Immature natural killer cell (primary cell): ENCODE measurements at regions not wholly inside any gene's neighbourhood (a gene's known extent, or its start where the extent isn't known, plus 50 kb on each side); places are given as distances from the start of the nearest gene placed in this dataset.
A peak's percentile ranks its signal among the peaks of the same experiment; 100 is the strongest.

Source experiments
- DNase-seq, 3 donors: peaks; one replicate each; pipeline ENCODE4 v3.0.0; 2022; ENCODE audit warnings: mixed read lengths in 1 of 3
- H3K27ac Mint-ChIP-seq, 6 donors: one replicate each; pipeline ENCODE4 v1.8.0; 2020; ENCODE audit warnings: mixed read lengths in 6 of 6, mild to moderate bottlenecking in 5 of 6, inconsistent platforms in 4 of 6, moderate library complexity in 3 of 6
- H3K27me3 Mint-ChIP-seq, 3 donors: one replicate each; pipeline ENCODE4 v1.8.0; 2020 to 2021; ENCODE audit warnings: low read depth in 3 of 3, mild to moderate bottlenecking in 3 of 3, mixed read lengths in 3 of 3, moderate library complexity in 3 of 3, inconsistent platforms in 1 of 3
- H3K36me3 Mint-ChIP-seq, 3 donors: one replicate each; pipeline ENCODE4 v1.8.0; 2020; ENCODE audit warnings: mixed read lengths in 3 of 3, inconsistent platforms in 2 of 3, mild to moderate bottlenecking in 2 of 3
- H3K4me1 Mint-ChIP-seq, 2 donors: one replicate each; pipeline ENCODE4 v1.8.0; 2020; ENCODE audit warnings: inconsistent platforms in 2 of 2, mild to moderate bottlenecking in 2 of 2, mixed read lengths in 2 of 2, moderate library complexity in 1 of 2
- H3K4me3 Mint-ChIP-seq, 5 donors: one replicate each; pipeline ENCODE4 v1.8.0; 2020; ENCODE audit warnings: mild to moderate bottlenecking in 5 of 5, mixed read lengths in 5 of 5, inconsistent platforms in 3 of 5, moderate library complexity in 3 of 5
- H3K9me3 Mint-ChIP-seq, 6 donors: one replicate each; pipeline ENCODE4 v1.8.0; 2020; ENCODE audit warnings: mild to moderate bottlenecking in 6 of 6, mixed read lengths in 6 of 6, inconsistent platforms in 4 of 6, moderate library complexity in 3 of 6

DNA sequence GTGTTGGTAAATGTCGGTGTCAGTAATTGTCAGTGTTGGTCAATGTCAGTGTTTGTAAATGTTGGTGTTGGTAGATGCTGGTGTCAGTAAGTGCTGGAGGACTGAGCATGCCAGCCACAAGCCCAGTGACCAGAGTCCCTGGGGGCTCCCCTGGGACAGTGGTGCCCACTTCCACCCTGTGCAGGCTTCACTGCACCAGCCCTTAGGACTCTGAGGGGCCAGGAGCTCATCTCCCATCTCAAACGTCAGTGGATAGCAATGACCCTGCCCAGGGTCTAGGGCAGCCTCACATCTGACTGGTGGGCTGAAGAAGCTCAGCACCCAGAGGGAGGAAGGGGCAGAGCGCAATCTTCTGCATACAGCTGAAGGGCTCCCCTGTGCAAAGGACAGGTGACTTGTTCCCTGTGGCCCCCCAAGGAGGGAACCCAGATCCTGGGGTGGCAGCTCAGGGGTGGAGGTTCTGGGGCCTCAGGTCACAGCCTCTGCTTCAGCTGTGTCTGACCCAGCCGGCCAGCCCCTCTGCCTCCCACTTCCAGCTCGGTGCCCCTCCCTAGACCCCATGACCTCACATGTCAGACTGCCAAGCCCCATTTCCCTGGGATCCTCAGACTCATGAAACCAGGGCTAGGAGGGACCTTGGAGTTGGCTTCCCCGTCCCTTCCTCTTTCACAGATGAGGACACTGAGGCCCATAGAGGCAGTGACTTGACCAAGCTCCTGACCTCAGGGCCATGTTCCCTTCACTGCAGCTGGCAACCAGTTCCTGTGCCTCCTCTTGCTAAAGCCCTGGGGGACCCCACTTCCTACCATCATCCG, 138.4 kb downstream of the CRYBB2 start:
- no peaks in the 10 kb centered on the region for H3K4me1 Mint-ChIP-seq
- no peak overlapping the region for H3K27ac Mint-ChIP-seq
- H3K9me3 Mint-ChIP-seq = no peaks in the 10 kb centered on the region
- H3K36me3 Mint-ChIP-seq = peaks cover 0 to 11% (median 4%) of the 10 kb centered on the region in 3 donors
- no peaks in the 10 kb centered on the region for H3K27me3 Mint-ChIP-seq
- H3K4me3 Mint-ChIP-seq = no peak overlapping the region
- DNase-seq = no peak

- no peak for DNase-seq
- H3K27ac Mint-ChIP-seq = no peak overlapping the region
- no peaks in the 10 kb centered on the region for H3K27me3 Mint-ChIP-seq
- H3K4me1 Mint-ChIP-seq = no peaks in the 10 kb centered on the region
- no peak overlapping the region for H3K4me3 Mint-ChIP-seq
- H3K36me3 Mint-ChIP-seq = peaks cover 0 to 11% (median 3%) of the 10 kb centered on the region in 3 donors
- H3K9me3 Mint-ChIP-seq = no peaks in the 10 kb centered on the region
Observed at GRCh38 chr22:25358421-25359170, 139.2 kb downstream of the CRYBB2 start.

GRCh38 chr22:25359601-25360261, 140.3 kb downstream of the CRYBB2 start:
- Mint-ChIP-seq H3K27ac (no peak overlapping the region), H3K4me1 (no peaks in the 10 kb centered on the region), H3K9me3 (no peaks in the 10 kb centered on the region), H3K4me3 (no peak overlapping the region), H3K36me3 (peaks cover 0 to 6% (median 0%) of the 10 kb centered on the region in 3 donors), H3K27me3 (no peaks in the 10 kb centered on the region)
- no peak for DNase-seq

GRCh38 chr22:25360411-25360810, 141.0 kb downstream of the CRYBB2 start:
- DNase-seq = no peak
- H3K27ac Mint-ChIP-seq = no peak overlapping the region
- H3K27me3 Mint-ChIP-seq = no peaks in the 10 kb centered on the region
- no peaks in the 10 kb centered on the region for H3K9me3 Mint-ChIP-seq
- no peaks in the 10 kb centered on the region for H3K4me1 Mint-ChIP-seq
- peaks cover 0 to 6% (median 0%) of the 10 kb centered on the region in 3 donors for H3K36me3 Mint-ChIP-seq
- H3K4me3 Mint-ChIP-seq = no peak overlapping the region

GRCh38 chr22:25360891-25361645, 141.6 kb downstream of the CRYBB2 start:
- DNase-seq = no peak
- Mint-ChIP-seq H3K4me1 (no peaks in the 10 kb centered on the region), H3K27ac (no peak overlapping the region), H3K27me3 (peaks cover 0 to 2% (median 0%) of the 10 kb centered on the region in 3 donors), H3K9me3 (no peaks in the 10 kb centered on the region), H3K36me3 (peaks cover 0 to 6% (median 0%) of the 10 kb centered on the region in 3 donors), H3K4me3 (no peak overlapping the region)

DNA sequence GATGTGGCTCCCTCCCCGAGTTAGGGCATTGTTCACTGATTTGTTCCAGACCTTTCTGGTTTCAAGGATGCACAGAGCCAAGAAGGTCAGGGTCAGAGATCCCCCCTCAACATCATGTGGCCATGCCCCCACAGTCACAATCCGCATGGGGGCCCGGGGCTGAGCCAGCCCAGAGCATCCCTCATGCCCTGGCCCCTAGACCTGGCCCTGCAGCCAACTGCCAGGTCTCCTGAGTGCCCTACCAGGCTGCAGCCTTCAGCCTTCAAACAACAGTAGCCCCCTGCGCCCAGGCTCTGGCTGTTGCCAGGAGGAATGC, 142.4 kb downstream of the CRYBB2 start:
- Mint-ChIP-seq H3K9me3 (no peaks in the 10 kb centered on the region), H3K27ac (no peak overlapping the region), H3K27me3 (peaks cover 0 to 2% (median 0%) of the 10 kb centered on the region in 3 donors), H3K4me3 (no peak overlapping the region), H3K4me1 (no peaks in the 10 kb centered on the region), H3K36me3 (peaks cover 0 to under 1% (median 0%) of the 10 kb centered on the region in 3 donors)
- DNase-seq = no peak

DNA sequence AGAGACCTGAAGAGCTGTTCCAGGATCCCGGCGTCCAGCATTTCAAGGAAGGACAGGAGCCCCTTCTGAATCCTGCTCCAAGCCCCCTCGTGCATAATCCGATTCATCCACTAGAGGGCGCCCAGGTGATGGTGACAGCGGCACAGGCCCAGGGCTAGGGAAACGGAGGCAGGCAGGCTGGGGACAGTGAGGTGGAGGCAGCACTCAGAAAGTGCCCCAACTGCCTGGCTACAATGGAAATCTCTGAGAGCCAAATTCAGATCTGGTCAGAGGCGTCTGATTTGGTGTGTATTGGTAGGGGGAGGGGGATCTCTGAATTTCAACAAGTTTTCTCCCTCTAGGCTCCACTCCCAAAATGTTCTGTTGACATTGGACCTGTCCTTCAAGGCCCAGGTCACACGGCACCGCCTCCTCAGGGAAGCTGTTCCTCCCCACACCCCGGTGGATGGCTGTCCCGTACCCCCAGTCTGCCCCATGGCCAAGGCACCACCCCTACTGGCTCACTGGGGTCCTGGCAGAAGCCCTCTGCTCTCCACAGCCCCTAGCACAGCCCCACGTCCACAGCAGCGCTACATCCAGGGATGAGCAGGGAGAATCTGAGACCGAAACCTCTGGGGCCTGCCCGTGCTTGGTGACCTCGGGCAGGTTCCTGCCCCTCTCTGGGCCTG, 142.9 kb downstream of the CRYBB2 start:
- Mint-ChIP-seq H3K4me3 (no peak overlapping the region), H3K27me3 (peaks cover 0 to 2% (median 0%) of the 10 kb centered on the region in 3 donors), H3K36me3 (no peaks in the 10 kb centered on the region), H3K27ac (no peak overlapping the region), H3K4me1 (no peaks in the 10 kb centered on the region), H3K9me3 (no peaks in the 10 kb centered on the region)
- DNase-seq = peak; percentile 43 to 52 (median 45)

DNA sequence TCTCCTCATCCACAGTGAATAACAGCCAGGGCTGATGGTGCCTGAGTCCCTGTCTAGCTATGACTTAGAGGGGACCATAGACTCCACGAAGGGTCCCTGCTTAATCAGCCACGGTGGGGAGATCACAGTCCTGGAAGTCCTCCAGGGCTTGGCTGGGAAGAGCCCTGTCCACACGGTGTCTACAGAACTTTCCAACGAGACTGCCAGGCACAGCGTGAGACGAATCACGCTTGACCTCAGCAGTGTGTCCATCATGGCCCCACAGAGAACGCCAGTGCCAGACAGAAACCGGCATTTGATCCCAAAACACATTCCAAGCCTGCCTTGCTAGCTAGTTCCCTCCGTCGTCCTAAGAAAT, 143.4 kb downstream of the CRYBB2 start:
- Mint-ChIP-seq H3K27me3 (peaks cover 0 to 4% (median 1%) of the 10 kb centered on the region in 3 donors), H3K4me1 (peaks cover 0 to 2% of the 10 kb centered on the region in 2 donors), H3K9me3 (no peaks in the 10 kb centered on the region), H3K4me3 (no peak overlapping the region), H3K27ac (no peak overlapping the region), H3K36me3 (no peaks in the 10 kb centered on the region)
- no peak for DNase-seq

DNA sequence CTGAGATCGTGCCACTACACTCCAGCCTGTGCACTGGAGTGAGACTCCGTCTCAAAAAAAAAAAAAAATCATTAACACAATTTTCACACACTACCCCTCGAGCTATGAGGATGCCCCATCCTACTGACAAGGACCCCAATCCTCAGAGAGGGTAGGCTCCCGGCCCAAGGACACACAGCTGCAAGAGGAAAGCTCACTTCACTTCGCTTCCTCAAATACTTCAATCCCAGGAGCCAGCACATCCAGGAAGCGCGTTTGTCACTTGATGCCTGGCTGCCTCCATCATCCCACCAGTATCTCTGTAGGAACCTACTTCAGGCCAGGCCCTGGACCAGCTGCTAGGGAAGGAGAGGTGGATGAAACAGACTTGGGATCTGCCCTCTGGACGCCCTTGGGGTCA, 144.0 kb downstream of the CRYBB2 start:
- no peak overlapping the region for H3K27ac Mint-ChIP-seq
- H3K4me3 Mint-ChIP-seq = no peak overlapping the region
- peaks cover 2 to 3% of the 10 kb centered on the region in 2 donors for H3K4me1 Mint-ChIP-seq
- H3K9me3 Mint-ChIP-seq = no peaks in the 10 kb centered on the region
- no peak for DNase-seq
- no peaks in the 10 kb centered on the region for H3K36me3 Mint-ChIP-seq
- H3K27me3 Mint-ChIP-seq = peaks cover 0 to 4% (median 1%) of the 10 kb centered on the region in 3 donors

DNA sequence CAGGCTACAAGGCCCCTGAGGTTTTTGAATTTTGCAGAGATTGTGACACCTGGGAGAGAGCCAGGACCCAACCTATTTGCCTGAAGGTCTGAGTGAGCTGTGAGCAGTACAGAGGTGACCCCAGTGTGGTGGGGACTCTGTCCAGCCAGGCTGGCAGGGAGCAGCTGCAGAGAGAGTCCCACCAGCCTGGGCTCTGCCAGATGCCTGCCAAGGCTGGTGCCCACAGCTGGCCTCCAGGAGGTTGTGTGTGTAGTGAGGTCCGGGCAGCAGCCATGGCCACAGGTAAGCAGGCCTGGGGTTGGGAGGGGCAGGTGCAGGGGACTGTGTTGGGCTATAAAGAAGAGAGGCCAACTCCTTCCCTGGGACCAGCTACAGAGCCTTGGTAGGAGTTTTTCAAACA, 144.8 kb downstream of the CRYBB2 start:
- peaks cover 4 to 7% of the 10 kb centered on the region in 2 donors for H3K4me1 Mint-ChIP-seq
- no peaks in the 10 kb centered on the region for H3K36me3 Mint-ChIP-seq
- H3K4me3 Mint-ChIP-seq = no peak overlapping the region
- peaks cover 0 to 4% (median 1%) of the 10 kb centered on the region in 3 donors for H3K27me3 Mint-ChIP-seq
- DNase-seq = no peak
- no peaks in the 10 kb centered on the region for H3K9me3 Mint-ChIP-seq
- H3K27ac Mint-ChIP-seq = peak overlapping the region in 2 of 6 donors; percentile 50 to 57

- H3K36me3 Mint-ChIP-seq = no peaks in the 10 kb centered on the region
- H3K27ac Mint-ChIP-seq = peak overlapping the region in 2 of 6 donors; percentile 39 to 50
- H3K4me1 Mint-ChIP-seq = peaks cover 4 to 7% of the 10 kb centered on the region in 2 donors
Observed at GRCh38 chr22:25364736-25365241, 145.3 kb downstream of the CRYBB2 start.

DNA sequence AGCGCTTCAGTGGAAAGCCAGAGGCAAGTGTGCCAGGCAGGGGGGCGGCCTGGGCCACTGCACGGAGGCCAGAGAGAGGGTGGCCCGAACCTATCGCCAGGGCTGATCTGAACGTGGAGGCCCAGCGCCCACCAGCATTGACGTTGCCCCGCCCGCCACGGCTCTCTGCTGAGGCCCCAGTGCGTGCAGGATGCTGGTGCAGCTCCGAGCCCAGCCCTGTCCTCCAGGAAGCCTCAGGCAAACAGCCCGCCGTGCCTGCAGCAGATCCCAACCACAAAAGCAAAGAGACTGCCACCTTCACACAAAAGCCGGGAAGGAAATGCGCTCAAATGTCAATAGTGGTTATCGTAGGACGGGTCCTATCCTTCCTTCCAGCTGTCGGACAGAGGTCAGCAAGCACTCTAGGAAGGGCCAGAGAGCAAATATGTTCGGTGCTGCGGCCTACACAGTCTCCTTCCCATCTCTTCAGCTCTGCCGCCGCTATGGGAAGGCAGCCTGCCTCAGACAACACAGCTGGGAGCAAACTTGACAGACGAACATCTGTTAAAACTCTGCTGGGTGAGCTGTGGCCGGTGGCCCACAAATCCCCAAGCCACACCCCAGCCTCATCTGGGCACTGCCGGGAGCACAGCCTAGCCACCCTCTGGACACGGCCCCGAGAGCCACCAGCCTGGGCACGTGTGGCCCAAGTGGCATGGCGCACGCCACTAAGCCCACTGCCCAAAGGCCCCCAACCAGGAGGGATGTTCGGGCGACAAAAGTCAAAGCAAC, 146.2 kb downstream of the CRYBB2 start:
- Mint-ChIP-seq H3K4me3 (no peak overlapping the region), H3K27me3 (peaks cover 0 to 4% (median 1%) of the 10 kb centered on the region in 3 donors), H3K9me3 (no peaks in the 10 kb centered on the region), H3K36me3 (no peaks in the 10 kb centered on the region), H3K4me1 (peaks cover 4 to 7% of the 10 kb centered on the region in 2 donors), H3K27ac (no peak overlapping the region)
- no peak for DNase-seq

More at GRCh38 chr22:25364736-25365241, 145.3 kb downstream of the CRYBB2 start:
- Mint-ChIP-seq H3K4me3 (no peak overlapping the region), H3K27me3 (peaks cover 0 to 4% (median 1%) of the 10 kb centered on the region in 3 donors), H3K9me3 (no peaks in the 10 kb centered on the region)
- no peak for DNase-seq
